Panc1 (cell line): ENCODE measurements at regions not wholly inside any gene's neighbourhood (a gene's known extent, or its start where the extent isn't known, plus 50 kb on each side); places are given as distances from the start of the nearest gene placed in this dataset.

ENCODE experiments used
- ATAC-seq: fragments of 200-7000 bp; cut with Tn5 transposase; 2 replicates; pipeline ENCODE4 v1.9.1; 2020; ENCODE audit warnings: mild to moderate bottlenecking, moderate library complexity
- BruUV-seq: library from RNA; stranded (reverse); fragments of 400-500 nt; replicated peaks from 2 replicates; lab custom pipeline; 2021; lab: Mats Ljungman, UMichigan
- CTCF ChIA-PET: fragments of 300-600 bp; sonication (Branson Sonifier 250); formaldehyde crosslinking; loops from one replicate; lab custom pipeline; 2022; ENCODE audit warnings: antibody characterized with exemption; lab: Charles Lee
- POLR2A ChIA-PET: fragments of 300-600 bp; sonication (Branson Sonifier 250); formaldehyde crosslinking; loops from one replicate; lab custom pipeline; 2022; ENCODE audit warnings: antibody characterized with exemption; lab: Charles Lee
- DNase-seq: peaks from one replicate; pipeline ENCODE4 v3.0.0-alpha.2; 2010; ENCODE audit warnings: low read depth, low spot score
- H3K27ac ChIP-seq: 2 replicates; pipeline ENCODE4 v1.5.1; 2011; ENCODE audit warnings: mild to moderate bottlenecking, low read length, inconsistent platforms
- H3K27me3 ChIP-seq: fragments of 200-500 bp; sonication (Bioruptor generic); 2 replicates; pipeline ENCODE4 v1.6.0; 2014; ENCODE audit warnings: low read length, inconsistent platforms; ENCODE audit not compliant: control insufficient read depth, insufficient read depth
- H3K36me3 ChIP-seq: fragments of 200-500 bp; sonication (Bioruptor generic); 2 replicates; pipeline ENCODE4 v1.5.1; 2014; ENCODE audit warnings: inconsistent platforms, mild to moderate bottlenecking, low read length, moderate library complexity; ENCODE audit not compliant: control insufficient read depth, insufficient read depth
- H3K4me1 ChIP-seq: 2 replicates; pipeline ENCODE4 v1.5.1; 2011; ENCODE audit warnings: inconsistent platforms, mild to moderate bottlenecking, low read length, moderate library complexity; ENCODE audit not compliant: control insufficient read depth, insufficient read depth
- H3K4me3 ChIP-seq, 2 experiments: 2 replicates each; pipeline ENCODE4 v1.5.1; 2011 to 2012; ENCODE audit warnings: low read depth in 2 of 2, low read length in 2 of 2, mild to moderate bottlenecking in 2 of 2, inconsistent platforms in 1 of 2, moderate library complexity in 1 of 2
- H3K9me3 ChIP-seq: fragments of 200-500 bp; sonication (Bioruptor generic); 2 replicates; pipeline ENCODE4 v1.5.1; 2014; ENCODE audit warnings: low read depth, mild to moderate bottlenecking, inconsistent platforms, low read length, moderate library complexity; ENCODE audit not compliant: control insufficient read depth, insufficient read depth
- CTCF ChIP-seq: fragments of 450-650 bp; IDR thresholded peaks from 2 replicates; pipeline ENCODE4 v1.5.1; 2017; ENCODE audit warnings: mild to moderate bottlenecking
- POLR2AphosphoS5 ChIP-seq: IDR thresholded peaks from 2 replicates; pipeline ENCODE4 v1.6.1; 2012; ENCODE audit warnings: mild to moderate bottlenecking, low read depth, low read length, moderate library complexity
- REST ChIP-seq, 2 experiments: IDR thresholded peaks; 2 replicates each; pipeline ENCODE4 v1.6.1; 2011 to 2012; ENCODE audit warnings: low read depth in 2 of 2, control low read depth in 1 of 2, low read length in 1 of 2, mild to moderate bottlenecking in 1 of 2, moderate library complexity in 1 of 2; ENCODE audit not compliant: insufficient read depth in 1 of 2
- SIN3A ChIP-seq: IDR thresholded peaks from 2 replicates; pipeline ENCODE4 v1.6.1; 2012; ENCODE audit warnings: low read depth, mild to moderate bottlenecking, low read length, moderate library complexity, borderline replicate concordance; ENCODE audit not compliant: insufficient read depth
- TCF7L2 ChIP-seq: IDR thresholded peaks from 2 replicates; pipeline ENCODE4 v1.6.1; 2011; ENCODE audit warnings: mild to moderate bottlenecking, low read depth, low read length, inconsistent platforms
- in situ Hi-C: cut with HindIII; loops from 2 replicates; pipeline ENCODE4 v1.10.0; 2016; ENCODE audit warnings: low sequenced_read_pairs, low pct_unique_long_range_greater_than_20kb
- intact Hi-C: fragments of 100-400 bp; cut with micrococcal nuclease; formaldehyde crosslinking; loops from one replicate; pipeline ENCODE4 v1.10.0; 2022; ENCODE audit not compliant: unreplicated experiment

GRCh38 chr14:58702441-58703160 is 64.8 kb downstream of the DACT1 start:
- no TSS peak for BruUV-seq
- DNase-seq = no peak
- ChIA-PET CTCF (no interaction called here), POLR2A (no interaction called here)
- in situ Hi-C loops (no loop called here), intact Hi-C loops (no loop called here)
- no peaks in the 10 kb centered on the region for H3K27me3 ChIP-seq
- H3K9me3 ChIP-seq = no peaks in the 10 kb centered on the region
- H3K27ac ChIP-seq = no peak overlapping the region
- no peak for TF ChIP-seq CTCF
- no peak for TF ChIP-seq TCF7L2
- TF ChIP-seq POLR2AphosphoS5 = no peak
- TF ChIP-seq REST (IDR thresholded peaks at IDR 0.05; ENCODE audit: insufficient read depth in 1 of 2, low read depth in 2 of 2, low read length in 1 of 2) = no peak
- TF ChIP-seq SIN3A = no peak
- no peaks in the 10 kb centered on the region for H3K4me1 ChIP-seq
- H3K4me3 ChIP-seq = no peak overlapping the region
- no peaks in the 10 kb centered on the region for H3K36me3 ChIP-seq
- no peak for ATAC-seq

- DNase-seq (no peak), ATAC-seq (no peak)
- POLR2A ChIA-PET = no interaction called here
- H3K27me3 ChIP-seq = no peaks in the 10 kb centered on the region
- no peak overlapping the region for H3K27ac ChIP-seq
- CTCF ChIA-PET = no interaction called here
- H3K4me3 ChIP-seq = no peak overlapping the region
- intact Hi-C loops = no loop called here
- H3K36me3 ChIP-seq = no peaks in the 10 kb centered on the region
- TF ChIP-seq POLR2AphosphoS5 (no peak), REST (IDR thresholded peaks at IDR 0.05; ENCODE audit: insufficient read depth in 1 of 2, low read depth in 2 of 2, low read length in 1 of 2) (no peak), TCF7L2 (no peak), SIN3A (no peak), CTCF (no peak)
- in situ Hi-C loops = no loop called here
- H3K9me3 ChIP-seq = no peaks in the 10 kb centered on the region
- BruUV-seq = no TSS peak
- no peaks in the 10 kb centered on the region for H3K4me1 ChIP-seq
Observed at GRCh38 chr14:58703161-58703506, 65.4 kb downstream of the DACT1 start.
